GM19438 (cell line): ENCODE measurements at regions not wholly inside any gene's neighbourhood (a gene's known extent, or its start where the extent isn't known, plus 50 kb on each side); places are given as distances from the start of the nearest gene placed in this dataset.

Experiments used
- ATAC-seq: cut with Tn5 transposase; IDR thresholded peaks from one replicate; pipeline ENCODE4 v1.9.1; 2021; ENCODE audit warnings: low read depth; ENCODE audit not compliant: unreplicated experiment

GRCh38 chr14:71273366-71273765 lies 366.1 kb downstream of the PCNX1 start:
- no peak for ATAC-seq

GRCh38 chr14:71284048-71284447 lies 376.8 kb downstream of the PCNX1 start:
- ATAC-seq: no peak

- ATAC-seq: no peak
Observed at GRCh38 chr14:71286126-71286525, 378.9 kb downstream of the PCNX1 start.

- no peak for ATAC-seq
Observed at GRCh38 chr14:71287567-71287966, 380.3 kb downstream of the PCNX1 start.

GRCh38 chr14:71289536-71289935 lies 382.3 kb downstream of the PCNX1 start:
- ATAC-seq: no peak

GRCh38 chr14:71290301-71290700 lies 383.0 kb downstream of the PCNX1 start:
- ATAC-seq: no peak

GRCh38 chr14:71290960-71291466 lies 383.8 kb downstream of the PCNX1 start:
- no peak for ATAC-seq

- no peak for ATAC-seq
Observed at GRCh38 chr14:71296184-71296583, 388.9 kb downstream of the PCNX1 start.

- ATAC-seq: no peak
Observed at GRCh38 chr14:71300566-71301330, 393.5 kb downstream of the PCNX1 start.

- no peak for ATAC-seq
Observed at GRCh38 chr14:71301611-71302010, 394.4 kb downstream of the PCNX1 start.

- no peak for ATAC-seq
Observed at GRCh38 chr14:71304690-71305089, 397.4 kb downstream of the PCNX1 start.

GRCh38 chr14:71308671-71309070 lies 401.4 kb downstream of the PCNX1 start:
- no peak for ATAC-seq

GRCh38 chr14:71309756-71310155 lies 402.5 kb downstream of the PCNX1 start:
- no peak for ATAC-seq

- no peak for ATAC-seq
Observed at GRCh38 chr14:71311061-71311460, 403.8 kb downstream of the PCNX1 start.

GRCh38 chr14:71314717-71315116 lies 407.5 kb downstream of the PCNX1 start:
- no peak for ATAC-seq

GRCh38 chr14:71317385-71318096 lies 410.3 kb downstream of the PCNX1 start:
- no peak for ATAC-seq

GRCh38 chr14:71318097-71318459 lies 410.8 kb downstream of the PCNX1 start:
- ATAC-seq: no peak

- no peak for ATAC-seq
Observed at GRCh38 chr14:71319666-71320065, 412.4 kb downstream of the PCNX1 start.

GRCh38 chr14:71320107-71320733 lies 413.0 kb downstream of the PCNX1 start, which contains the start of gene SIPA1L1:
Gene SIPA1L1 (plus strand): TSS chr14:71320476.
- ATAC-seq: peak; percentile 74

- peak; percentile 39 for ATAC-seq
Observed at GRCh38 chr14:71320734-71321573, 413.7 kb downstream of the PCNX1 start.
